Coronary artery (tissue), 2 donors: ENCODE measurements at regions not wholly inside any gene's neighbourhood (a gene's known extent, or its start where the extent isn't known, plus 50 kb on each side); places are given as distances from the start of the nearest gene placed in this dataset.

Experiments
- DNase-seq: peaks from one replicate; pipeline ENCODE4 v3.0.0-alpha.2; 2017; ENCODE audit warnings: low spot score
- H3K27ac ChIP-seq, 2 donors: fragments of 200-600 bp; sonication (generic); one replicate each; pipeline ENCODE4 v1.5.1; 2016 to 2019
- H3K4me3 ChIP-seq: fragments of 200-600 bp; sonication (generic); 2 replicates; pipeline ENCODE4 v1.5.1; 2016; ENCODE audit warnings: mild to moderate bottlenecking, moderate library complexity
- TF ChIP-seq, protein P1 (sequence below): fragments of 200-600 bp; sonication (generic); IDR thresholded peaks from one replicate; pipeline ENCODE4 v1.5.1; 2019; ENCODE audit warnings: antibody characterized with exemption

GRCh38 chr7:148481971-148482626, 108.5 kb upstream of the C7orf33 start:
- no peak overlapping the region for H3K27ac ChIP-seq
- DNase-seq: no peak
- TF ChIP-seq, protein P1, sequence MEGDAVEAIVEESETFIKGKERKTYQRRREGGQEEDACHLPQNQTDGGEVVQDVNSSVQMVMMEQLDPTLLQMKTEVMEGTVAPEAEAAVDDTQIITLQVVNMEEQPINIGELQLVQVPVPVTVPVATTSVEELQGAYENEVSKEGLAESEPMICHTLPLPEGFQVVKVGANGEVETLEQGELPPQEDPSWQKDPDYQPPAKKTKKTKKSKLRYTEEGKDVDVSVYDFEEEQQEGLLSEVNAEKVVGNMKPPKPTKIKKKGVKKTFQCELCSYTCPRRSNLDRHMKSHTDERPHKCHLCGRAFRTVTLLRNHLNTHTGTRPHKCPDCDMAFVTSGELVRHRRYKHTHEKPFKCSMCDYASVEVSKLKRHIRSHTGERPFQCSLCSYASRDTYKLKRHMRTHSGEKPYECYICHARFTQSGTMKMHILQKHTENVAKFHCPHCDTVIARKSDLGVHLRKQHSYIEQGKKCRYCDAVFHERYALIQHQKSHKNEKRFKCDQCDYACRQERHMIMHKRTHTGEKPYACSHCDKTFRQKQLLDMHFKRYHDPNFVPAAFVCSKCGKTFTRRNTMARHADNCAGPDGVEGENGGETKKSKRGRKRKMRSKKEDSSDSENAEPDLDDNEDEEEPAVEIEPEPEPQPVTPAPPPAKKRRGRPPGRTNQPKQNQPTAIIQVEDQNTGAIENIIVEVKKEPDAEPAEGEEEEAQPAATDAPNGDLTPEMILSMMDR: no peak
- no peak overlapping the region for H3K4me3 ChIP-seq

DNA sequence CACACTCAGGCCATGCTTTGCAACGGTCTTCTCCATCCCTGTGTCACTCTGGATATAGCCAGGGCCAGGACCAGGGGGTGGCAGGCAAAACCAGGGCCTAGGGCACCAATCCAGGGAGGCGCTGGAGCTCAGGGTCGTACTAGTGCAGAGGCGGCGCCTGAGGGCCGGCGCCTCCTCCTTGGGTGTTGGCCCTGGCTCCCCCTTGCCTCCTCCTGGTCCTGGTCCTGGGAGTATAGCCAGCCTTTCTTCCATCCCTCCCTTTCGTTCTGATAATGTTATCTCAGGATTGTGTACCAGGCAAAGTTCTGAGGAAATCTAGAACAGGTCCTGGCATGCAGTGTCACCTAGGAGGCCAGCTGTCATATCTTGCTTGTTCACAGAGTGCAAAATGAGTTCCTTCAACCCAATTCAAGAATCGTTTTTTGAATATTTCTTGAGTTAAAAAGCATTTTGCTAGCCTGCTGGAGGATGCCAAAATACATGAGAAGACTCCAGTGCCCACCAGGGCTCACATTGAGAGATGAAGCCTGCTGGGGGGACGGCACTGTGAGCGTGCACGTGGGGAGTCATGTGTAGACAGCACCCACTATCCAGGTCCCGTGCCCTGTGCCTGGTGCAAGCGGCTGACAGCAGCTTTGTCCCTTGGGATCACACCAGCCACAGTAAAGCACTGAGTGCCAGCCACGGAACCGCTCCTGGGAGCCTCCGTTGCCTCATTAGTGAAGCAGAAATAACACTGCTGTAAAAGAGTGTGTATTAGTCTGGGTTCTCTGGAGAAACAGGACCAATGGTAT, 106.9 kb upstream of the C7orf33 start:
- DNase-seq: no peak
- Histone ChIP-seq H3K27ac (no peak overlapping the region), H3K4me3 (no peak overlapping the region)
- TF ChIP-seq, protein P1: no peak

- Histone ChIP-seq H3K4me3 (no peak overlapping the region), H3K27ac (no peak overlapping the region)
- TF ChIP-seq, protein P1: no peak
- DNase-seq: no peak
Measured at GRCh38 chr7:148484486-148484885, 106.1 kb upstream of the C7orf33 start.

GRCh38 chr7:148485618-148486017, 104.9 kb upstream of the C7orf33 start:
- DNase-seq: no peak
- no peak overlapping the region for H3K27ac ChIP-seq

GRCh38 chr7:148486937-148487336, 103.6 kb upstream of the C7orf33 start:
- H3K27ac ChIP-seq: no peak overlapping the region
- TF ChIP-seq, protein P1: no peak
- H3K4me3 ChIP-seq: no peak overlapping the region

More at GRCh38 chr7:148485618-148486017, 104.9 kb upstream of the C7orf33 start:
- TF ChIP-seq, protein P1: no peak
- no peak overlapping the region for H3K4me3 ChIP-seq

GRCh38 chr7:148487912-148488311, 102.7 kb upstream of the C7orf33 start:
- H3K27ac ChIP-seq: no peak overlapping the region
- H3K4me3 ChIP-seq: no peak overlapping the region
- DNase-seq: no peak
- TF ChIP-seq, protein P1: no peak

More at GRCh38 chr7:148486937-148487336, 103.6 kb upstream of the C7orf33 start:
- DNase-seq: no peak
